CD4-positive, alpha-beta T cell (primary cell): ENCODE measurements at regions not wholly inside any gene's neighbourhood (a gene's known extent, or its start where the extent isn't known, plus 50 kb on each side); places are given as distances from the start of the nearest gene placed in this dataset.

Experiments
- ATAC-seq: fragments of 200-7000 bp; cut with Tn5 transposase; one replicate; pipeline ENCODE4 v1.10.0; 2022; ENCODE audit warnings: mild to moderate bottlenecking; ENCODE audit not compliant: poor library complexity
- CTCF ChIA-PET: fragments of 350-600 bp; sonication (Branson Sonifier 250); formaldehyde crosslinking; loops from one replicate; lab custom pipeline; 2021; ENCODE audit warnings: antibody characterized with exemption, inconsistent platforms; lab: Charles Lee
- POLR2A ChIA-PET: fragments of 350-600 bp; sonication (Branson Sonifier 250); formaldehyde crosslinking; loops from one replicate; lab custom pipeline; 2021; ENCODE audit warnings: antibody characterized with exemption, inconsistent platforms; lab: Charles Lee
- DNase-seq, 14 experiments: peaks; one replicate each; pipeline ENCODE4 v3.0.0-alpha.2; 2013 to 2020; ENCODE audit warnings: mixed read lengths in 2 of 14
- H3K27ac ChIP-seq, 2 donors: one replicate each; pipeline versions ENCODE4 v1.5.1 to v1.7.0; 2013; ENCODE audit warnings: low read length in 2 of 2, low read depth in 1 of 2, mild to moderate bottlenecking in 1 of 2
- H3K27me3 ChIP-seq, 2 experiments: 1 replicate in 1 of 2; 2 replicates in 1 of 2; pipeline versions ENCODE4 v1.6.1 to v1.7.0; 2013; ENCODE audit warnings: low read length in 2 of 2, control low read depth in 1 of 2, mild to moderate bottlenecking in 1 of 2, moderate library complexity in 1 of 2; ENCODE audit not compliant: insufficient read depth in 2 of 2, control insufficient read depth in 1 of 2
- H3K36me3 ChIP-seq: one replicate; pipeline ENCODE4 v1.6.1; 2013; ENCODE audit warnings: low read length, control low read depth; ENCODE audit not compliant: insufficient read depth
- H3K4me1 ChIP-seq: one replicate; pipeline ENCODE4 v1.6.1; 2013; ENCODE audit warnings: low read length, control low read depth; ENCODE audit not compliant: insufficient read depth
- H3K4me3 ChIP-seq: one replicate; pipeline ENCODE4 v1.5.1; 2013; ENCODE audit warnings: mild to moderate bottlenecking, low read length, moderate library complexity
- H3K9me3 ChIP-seq, 2 experiments: 1 replicate in 1 of 2; 2 replicates in 1 of 2; pipeline versions ENCODE4 v1.6.1 to v1.7.0; 2013; ENCODE audit warnings: low read length in 2 of 2, mild to moderate bottlenecking in 2 of 2, control low read depth in 1 of 2, moderate library complexity in 1 of 2; ENCODE audit not compliant: control insufficient read depth in 1 of 2, insufficient read depth in 1 of 2
- H3K27ac Mint-ChIP-seq: one replicate; pipeline ENCODE4 v1.8.0; 2020; ENCODE audit warnings: mixed read lengths
- H3K27me3 Mint-ChIP-seq: one replicate; pipeline ENCODE4 v1.8.0; 2021; ENCODE audit warnings: mixed read lengths
- H3K36me3 Mint-ChIP-seq: one replicate; pipeline ENCODE4 v1.8.0; 2021; ENCODE audit warnings: low read depth, mixed read lengths
- H3K4me1 Mint-ChIP-seq: one replicate; pipeline ENCODE4 v1.8.0; 2021; ENCODE audit warnings: low read depth, mixed read lengths
- H3K4me3 Mint-ChIP-seq: one replicate; pipeline ENCODE4 v1.8.0; 2020; ENCODE audit warnings: mild to moderate bottlenecking, mixed read lengths
- H3K9me3 Mint-ChIP-seq: one replicate; pipeline ENCODE4 v1.8.0; 2020; ENCODE audit warnings: mixed read lengths
- intact Hi-C, 2 experiments: fragments of 100-400 bp; cut with DNase I in 1 of 2; cut with micrococcal nuclease in 1 of 2; formaldehyde crosslinking; loops; one replicate each; pipeline versions ENCODE4 v1.15.1 to v1.9.0; 2023 to 2025; cut with DNase I, micrococcal nuclease
- TF ChIP-seq, protein P1 (sequence below): fragments of 200-600 bp; IDR thresholded peaks from one replicate; pipeline ENCODE4 v1.8.0; 2022; ENCODE audit warnings: antibody characterized with exemption, mild to moderate bottlenecking

DNA sequence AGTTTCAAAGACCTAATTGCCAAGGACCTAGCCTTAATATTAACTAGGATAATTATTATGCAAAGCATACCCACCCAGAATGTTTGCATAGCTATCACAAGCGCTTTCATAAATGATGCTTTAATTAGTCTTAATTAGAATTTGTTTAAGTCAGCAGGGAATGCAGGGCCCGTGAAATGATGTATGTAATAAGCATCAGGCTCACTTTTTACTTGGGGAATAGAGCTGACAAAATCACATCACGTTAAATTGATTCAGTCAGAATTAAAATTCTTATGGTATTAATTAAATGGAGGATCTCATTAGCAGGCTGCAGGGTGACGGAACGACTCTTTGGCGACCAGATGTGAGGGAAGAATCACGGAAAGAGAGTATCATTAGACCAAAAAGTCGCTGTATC is 264.5 kb downstream of the GPD2 start:
- H3K4me1 ChIP-seq: no peaks in the 10 kb centered on the region
- TF ChIP-seq, protein P1, sequence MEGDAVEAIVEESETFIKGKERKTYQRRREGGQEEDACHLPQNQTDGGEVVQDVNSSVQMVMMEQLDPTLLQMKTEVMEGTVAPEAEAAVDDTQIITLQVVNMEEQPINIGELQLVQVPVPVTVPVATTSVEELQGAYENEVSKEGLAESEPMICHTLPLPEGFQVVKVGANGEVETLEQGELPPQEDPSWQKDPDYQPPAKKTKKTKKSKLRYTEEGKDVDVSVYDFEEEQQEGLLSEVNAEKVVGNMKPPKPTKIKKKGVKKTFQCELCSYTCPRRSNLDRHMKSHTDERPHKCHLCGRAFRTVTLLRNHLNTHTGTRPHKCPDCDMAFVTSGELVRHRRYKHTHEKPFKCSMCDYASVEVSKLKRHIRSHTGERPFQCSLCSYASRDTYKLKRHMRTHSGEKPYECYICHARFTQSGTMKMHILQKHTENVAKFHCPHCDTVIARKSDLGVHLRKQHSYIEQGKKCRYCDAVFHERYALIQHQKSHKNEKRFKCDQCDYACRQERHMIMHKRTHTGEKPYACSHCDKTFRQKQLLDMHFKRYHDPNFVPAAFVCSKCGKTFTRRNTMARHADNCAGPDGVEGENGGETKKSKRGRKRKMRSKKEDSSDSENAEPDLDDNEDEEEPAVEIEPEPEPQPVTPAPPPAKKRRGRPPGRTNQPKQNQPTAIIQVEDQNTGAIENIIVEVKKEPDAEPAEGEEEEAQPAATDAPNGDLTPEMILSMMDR: no peak
- H3K27ac ChIP-seq: no peak overlapping the region
- ChIA-PET POLR2A (no interaction called here), CTCF (no interaction called here)
- no peaks in the 10 kb centered on the region for H3K9me3 ChIP-seq
- intact Hi-C loops: no loop called here
- Mint-ChIP-seq H3K9me3 (no peaks in the 10 kb centered on the region), H3K27ac (no peak overlapping the region), H3K27me3 (peaks cover 13% of the 10 kb centered on the region), H3K4me3 (no peak overlapping the region), H3K4me1 (no peaks in the 10 kb centered on the region), H3K36me3 (no peaks in the 10 kb centered on the region)
- DNase-seq (no peak), ATAC-seq (no peak)
- H3K27me3 ChIP-seq: no peaks in the 10 kb centered on the region
- no peak overlapping the region for H3K4me3 ChIP-seq
- H3K36me3 ChIP-seq: no peaks in the 10 kb centered on the region

- Histone ChIP-seq H3K4me1 (no peaks in the 10 kb centered on the region), H3K27me3 (no peaks in the 10 kb centered on the region), H3K27ac (no peak overlapping the region), H3K4me3 (no peak overlapping the region), H3K36me3 (no peaks in the 10 kb centered on the region), H3K9me3 (no peaks in the 10 kb centered on the region)
- no peak overlapping the region for H3K27ac Mint-ChIP-seq
- no peak for ATAC-seq
- POLR2A ChIA-PET: no interaction called here
- no peaks in the 10 kb centered on the region for H3K4me1 Mint-ChIP-seq
- TF ChIP-seq, protein P1: no peak
- intact Hi-C loops: no loop called here
- H3K9me3 Mint-ChIP-seq: no peaks in the 10 kb centered on the region
- H3K27me3 Mint-ChIP-seq: peaks cover 13% of the 10 kb centered on the region
- CTCF ChIA-PET: no interaction called here
- H3K4me3 Mint-ChIP-seq: no peak overlapping the region
- DNase-seq: no peak
- H3K36me3 Mint-ChIP-seq: no peaks in the 10 kb centered on the region
These were observed 266.4 kb downstream of the GPD2 start for GRCh38 chr2:156702541-156702940.

- no peak overlapping the region for H3K4me3 ChIP-seq
These were observed 267.5 kb downstream of the GPD2 start for GRCh38 chr2:156703642-156704041.

More at GRCh38 chr2:156703642-156704041, 267.5 kb downstream of the GPD2 start:
- Histone ChIP-seq H3K27me3 (no peaks in the 10 kb centered on the region), H3K4me1 (no peaks in the 10 kb centered on the region), H3K27ac (no peak overlapping the region), H3K9me3 (no peaks in the 10 kb centered on the region), H3K36me3 (no peaks in the 10 kb centered on the region)
- Mint-ChIP-seq H3K4me3 (no peak overlapping the region), H3K9me3 (no peaks in the 10 kb centered on the region), H3K27me3 (peaks cover 13% of the 10 kb centered on the region), H3K27ac (no peak overlapping the region), H3K4me1 (no peaks in the 10 kb centered on the region), H3K36me3 (no peaks in the 10 kb centered on the region)
- DNase-seq (no peak), ATAC-seq (no peak)
- POLR2A ChIA-PET: no interaction called here
- TF ChIP-seq, protein P1: no peak
- CTCF ChIA-PET: no interaction called here
- intact Hi-C loops: no loop called here
